ENCODE measurements at regions not wholly inside any gene's neighbourhood (a gene's known extent, or its start where the extent isn't known, plus 50 kb on each side); places are given as distances from the start of the nearest gene placed in this dataset.

- no peaks in the 10 kb centered on the region for H3K4me1 ChIP-seq (ENCODE audit: control insufficient read depth, insufficient read depth, low read length)
- in situ Hi-C loops (cut with MboI; ENCODE audit: low sequenced_read_pairs) (no loop called here), intact Hi-C loops (cut with micrococcal nuclease) (no loop called here), dilution Hi-C loops (cut with HindIII; ENCODE audit: low sequenced_read_pairs, unreplicated experiment) (no loop called here)
- H3K27me3 ChIP-seq (ENCODE audit: control insufficient read depth, insufficient read depth, low read length) = no peaks in the 10 kb centered on the region
- no peak overlapping the region for H4K91ac ChIP-seq (ENCODE audit: insufficient read depth, low read depth, low read length)
- H3K14ac ChIP-seq (replicated peaks; ENCODE audit: low read depth, low read length) = no peak overlapping the region
- no peak overlapping the region for H3K4me2 ChIP-seq (ENCODE audit: low read depth, low read length)
- H3K9me1 ChIP-seq (ENCODE audit: insufficient read depth, low read length) = no peaks in the 10 kb centered on the region
- H4K8ac ChIP-seq (ENCODE audit: low read depth in 2 of 2, low read length in 2 of 2) = no peak overlapping the region
- no peak overlapping the region for H3K4me3 ChIP-seq (ENCODE audit: insufficient read depth, low read depth, low read length)
- no peak overlapping the region for H2BK120ac ChIP-seq (ENCODE audit: low read depth, low read length)
- no peaks in the 10 kb centered on the region; the same call in 1 of the 2 replicates for H3K9me3 ChIP-seq (ENCODE audit: control insufficient read depth, insufficient read depth, low read length)
- no CpG with 5 or more reads among the region's 5 CpGs for WGBS, 2 experiments (ENCODE audit: extremely low coverage in 2 of 2, insufficient read length in 1 of 2)
- DNase-seq = no peak
- no peak overlapping the region for H3K23ac ChIP-seq (ENCODE audit: low read depth, low read length)
- no peaks in the 10 kb centered on the region for H3K36me3 ChIP-seq (ENCODE audit: control insufficient read depth, insufficient read depth, low read length)
- no peak overlapping the region for H3K9ac ChIP-seq (ENCODE audit: low read depth, low read length)
- no peak overlapping the region for H3K18ac ChIP-seq (ENCODE audit: low read depth, low read length)
- no peak overlapping the region for H2AFZ ChIP-seq (replicated peaks; ENCODE audit: low read length, poor library complexity)
- TF ChIP-seq BHLHE40 (IDR thresholded peaks at IDR 0.05; ENCODE audit: low read depth, low read length) (no peak), USF2 (IDR thresholded peaks at IDR 0.05; ENCODE audit: low read depth, low read length) (no peak), RCOR1 (IDR thresholded peaks at IDR 0.05; ENCODE audit: insufficient replicate concordance, low read length) (no peak), CEBPB (IDR thresholded peaks at IDR 0.05; ENCODE audit: low read depth, low read length) (no peak), MAZ (IDR thresholded peaks at IDR 0.05; ENCODE audit: borderline replicate concordance, low read depth, low read length) (no peak), RAD21 (IDR thresholded peaks at IDR 0.05; ENCODE audit: low read length) (no peak), NFE2L2 (IDR thresholded peaks at IDR 0.05; ENCODE audit: low read depth, low read length) (no peak), ELK1 (IDR thresholded peaks at IDR 0.05; ENCODE audit: borderline replicate concordance, low read depth, low read length) (no peak), POLR2A (IDR thresholded peaks at IDR 0.05; ENCODE audit: low read depth, low read length) (no peak), CHD1 (IDR thresholded peaks at IDR 0.05; ENCODE audit: low read depth, low read length) (no peak), FOS (IDR thresholded peaks at IDR 0.05; ENCODE audit: low read depth, low read length) (no peak), RFX5 (IDR thresholded peaks at IDR 0.05; ENCODE audit: low read depth, low read length) (no peak), MAFK (IDR thresholded peaks at IDR 0.05; ENCODE audit: low read depth, low read length) (no peak), MXI1 (IDR thresholded peaks at IDR 0.05; ENCODE audit: borderline replicate concordance, low read depth, low read length) (no peak)
- TF ChIP-seq, protein P1, sequence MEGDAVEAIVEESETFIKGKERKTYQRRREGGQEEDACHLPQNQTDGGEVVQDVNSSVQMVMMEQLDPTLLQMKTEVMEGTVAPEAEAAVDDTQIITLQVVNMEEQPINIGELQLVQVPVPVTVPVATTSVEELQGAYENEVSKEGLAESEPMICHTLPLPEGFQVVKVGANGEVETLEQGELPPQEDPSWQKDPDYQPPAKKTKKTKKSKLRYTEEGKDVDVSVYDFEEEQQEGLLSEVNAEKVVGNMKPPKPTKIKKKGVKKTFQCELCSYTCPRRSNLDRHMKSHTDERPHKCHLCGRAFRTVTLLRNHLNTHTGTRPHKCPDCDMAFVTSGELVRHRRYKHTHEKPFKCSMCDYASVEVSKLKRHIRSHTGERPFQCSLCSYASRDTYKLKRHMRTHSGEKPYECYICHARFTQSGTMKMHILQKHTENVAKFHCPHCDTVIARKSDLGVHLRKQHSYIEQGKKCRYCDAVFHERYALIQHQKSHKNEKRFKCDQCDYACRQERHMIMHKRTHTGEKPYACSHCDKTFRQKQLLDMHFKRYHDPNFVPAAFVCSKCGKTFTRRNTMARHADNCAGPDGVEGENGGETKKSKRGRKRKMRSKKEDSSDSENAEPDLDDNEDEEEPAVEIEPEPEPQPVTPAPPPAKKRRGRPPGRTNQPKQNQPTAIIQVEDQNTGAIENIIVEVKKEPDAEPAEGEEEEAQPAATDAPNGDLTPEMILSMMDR (conservative IDR thresholded peaks at IDR 0.05; ENCODE audit: low read depth, low read length) = no peak
- no peak overlapping the region for H3K4ac ChIP-seq (ENCODE audit: low read depth, low read length)
- H2BK5ac ChIP-seq (ENCODE audit: low read depth, low read length, poor library complexity, severe bottlenecking) = no peak overlapping the region
- no peak overlapping the region for H3K56ac ChIP-seq (ENCODE audit: extremely low read depth, insufficient read depth, low read length)
- ChIA-PET POLR2A (ENCODE audit: unreplicated experiment) (no interaction called here), CTCF (no interaction called here)
- no peak overlapping the region for H2BK15ac ChIP-seq (ENCODE audit: low read depth, low read length)
- H4K5ac ChIP-seq (ENCODE audit: low read depth, low read length) = no peak overlapping the region
- no peak overlapping the region for H2BK20ac ChIP-seq (ENCODE audit: low read depth, low read length)
- H3K27ac ChIP-seq (ENCODE audit: insufficient read depth, low read length) = no peak overlapping the region
- no peaks in the 10 kb centered on the region for H3K79me1 ChIP-seq (ENCODE audit: low read depth in 1 of 2, low read length in 2 of 2)
- BruUV-seq (replicated peaks) = no TSS peak
- ATAC-seq (ENCODE audit: low read depth) = no peak
- H2AK9ac ChIP-seq (replicated peaks; ENCODE audit: low read depth, low read length, poor library complexity) = no peak overlapping the region
- no peaks in the 10 kb centered on the region for H4K20me1 ChIP-seq (ENCODE audit: insufficient read depth, low read length)
- no peak overlapping the region for H2AK5ac ChIP-seq (ENCODE audit: low read depth, low read length)
These were observed 439.1 kb downstream of the GRB14 start for GRCh38 chr2:164182116-164182627.

Measured in IMR-90 (cell line).